GM12878 (cell line): ENCODE measurements at regions not wholly inside any gene's neighbourhood (a gene's known extent, or its start where the extent isn't known, plus 50 kb on each side); places are given as distances from the start of the nearest gene placed in this dataset.

Experiments used
- ATAC-seq: fragments of 200-7000 bp; cut with Tn5 transposase; 3 replicates; pipeline ENCODE4 v1.9.1; 2020; ENCODE audit warnings: mild to moderate bottlenecking, moderate library complexity
- BruUV-seq: library from RNA; stranded (reverse); fragments of 400-500 nt; replicated peaks from 2 replicates; lab custom pipeline; 2021; lab: Mats Ljungman, UMichigan
- CTCF ChIA-PET: fragments of 300-600 bp; sonication (Branson Sonifier 250); formaldehyde crosslinking; extraction: SDS; loops from one replicate; lab custom pipeline; 2021; ENCODE audit warnings: inconsistent platforms; lab: Yijun Ruan, JAX
- POLR2A ChIA-PET: fragments of 350-600 bp; formaldehyde crosslinking; extraction: SDS; loops from one replicate; lab custom pipeline; 2021; ENCODE audit warnings: inconsistent platforms; lab: Charles Lee
- RAD21 ChIA-PET: fragments of 300-600 bp; sonication (Branson Sonifier 250); formaldehyde crosslinking; loops from one replicate; lab custom pipeline; 2023; ENCODE audit warnings: antibody characterized with exemption; ENCODE audit not compliant: unreplicated experiment; lab: Charles Lee
- SMC1A ChIA-PET: fragments of 300-600 bp; sonication (Branson Sonifier 250); formaldehyde crosslinking; loops from one replicate; lab custom pipeline; 2023; ENCODE audit not compliant: unreplicated experiment, uncharacterized antibody; lab: Charles Lee
- DNase-seq: peaks from one replicate; pipeline ENCODE4 v3.0.0-alpha.2; 2011; ENCODE audit warnings: low read depth, low spot score
- FAIRE-seq: peaks from 3 replicates; lab custom pipeline; 2011; peaks lifted over from hg19 to GRCh38; lab: Jason Lieb, UNC
- H2AFZ ChIP-seq: 2 replicates; pipeline ENCODE4 v1.6.0; 2011; ENCODE audit warnings: low read depth, low read length, control low read depth; ENCODE audit not compliant: control insufficient read depth
- H3K27ac ChIP-seq: 2 replicates; pipeline ENCODE4 v1.5.1; 2011; ENCODE audit warnings: control low read depth; ENCODE audit not compliant: control insufficient read depth, insufficient read depth
- H3K27me3 ChIP-seq, 2 experiments: replicated peaks in 1 of 2; 2 replicates each; pipeline versions ENCODE4 v1.6.0 to v1.6.1; 2011; ENCODE audit warnings: low read length in 1 of 2; ENCODE audit not compliant: control insufficient read depth in 2 of 2, insufficient read depth in 2 of 2
- H3K36me3 ChIP-seq, 2 experiments: 2 replicates each; pipeline ENCODE4 v1.5.1; 2011; ENCODE audit warnings: low read length in 1 of 2; ENCODE audit not compliant: control insufficient read depth in 2 of 2, insufficient read depth in 2 of 2
- H3K4me1 ChIP-seq: 2 replicates; pipeline ENCODE4 v1.6.1; 2011; ENCODE audit warnings: mild to moderate bottlenecking, low read length, moderate library complexity, mixed read lengths; ENCODE audit not compliant: control insufficient read depth, insufficient read depth
- H3K4me2 ChIP-seq: 2 replicates; pipeline ENCODE4 v1.6.0; 2011; ENCODE audit warnings: control low read depth; ENCODE audit not compliant: control insufficient read depth, insufficient read depth
- H3K4me3 ChIP-seq: fragments of 200-600 bp; sonication (generic); 2 replicates; pipeline ENCODE4 v1.5.1; 2016
- H3K79me2 ChIP-seq: 2 replicates; pipeline ENCODE4 v1.6.0; 2011; ENCODE audit warnings: low read length; ENCODE audit not compliant: control insufficient read depth, insufficient read depth
- H3K9ac ChIP-seq: 2 replicates; pipeline ENCODE4 v1.8.0; 2011; ENCODE audit warnings: low read length, control low read depth, mixed read lengths; ENCODE audit not compliant: control insufficient read depth, insufficient read depth
- H3K9me3 ChIP-seq: replicated peaks from 3 replicates; pipeline ENCODE4 v1.5.1; 2011; ENCODE audit warnings: mild to moderate bottlenecking, low read length; ENCODE audit not compliant: control insufficient read depth, insufficient read depth
- H4K20me1 ChIP-seq: 2 replicates; pipeline ENCODE4 v1.6.0; 2011; ENCODE audit not compliant: control insufficient read depth, insufficient read depth
- LARP7 ChIP-seq: fragments of 450-650 bp; IDR thresholded peaks from 2 replicates; pipeline ENCODE4 v1.6.1; 2017; ENCODE audit warnings: mild to moderate bottlenecking
- MEF2A ChIP-seq: IDR thresholded peaks from 2 replicates; pipeline ENCODE4 v1.6.1; 2011; ENCODE audit warnings: low read depth, mild to moderate bottlenecking, low read length, moderate library complexity; ENCODE audit not compliant: insufficient read depth
- RBBP5 ChIP-seq: fragments of 200-600 bp; sonication (generic); conservative IDR thresholded peaks from 2 replicates; pipeline ENCODE4 v1.6.1; 2016
- TCF12 ChIP-seq: IDR thresholded peaks from 2 replicates; pipeline ENCODE4 v1.6.1; 2011; ENCODE audit warnings: low read depth, mild to moderate bottlenecking, low read length
- TCF7 ChIP-seq: IDR thresholded peaks from 2 replicates; pipeline ENCODE4 v1.6.1; 2014; ENCODE audit warnings: antibody characterized with exemption, borderline replicate concordance
- ZBTB11 ChIP-seq: fragments of 450-650 bp; formaldehyde crosslinking; IDR thresholded peaks from 2 replicates; pipeline ENCODE4 v1.5.0; 2022; ENCODE audit warnings: mild to moderate bottlenecking, missing genetic modification characterization
- ZBTB40 ChIP-seq: fragments of 450-650 bp; IDR thresholded peaks from 2 replicates; pipeline ENCODE4 v1.6.1; 2016; ENCODE audit warnings: mild to moderate bottlenecking, moderate library complexity, borderline replicate concordance
- ZZZ3 ChIP-seq: IDR thresholded peaks from 2 replicates; pipeline ENCODE4 v1.6.1; 2011; ENCODE audit warnings: low read depth; ENCODE audit not compliant: control insufficient read depth, insufficient read length
- WGBS: methylation state at CpG from one replicate; pipeline ENCODE4 v1.1.6; 2016; ENCODE audit warnings: low lambda C conversion rate; ENCODE audit not compliant: insufficient replicate concordance, insufficient coverage; ENCODE audit errors: missing lambda C conversion rate; 5-methylcytosine and 5-hydroxymethylcytosine counted together
- in situ Hi-C: fragments of 300-500 bp; cut with MboI; formaldehyde crosslinking; loops from 9 replicates; pipeline ENCODE4 v1.14.3; 2018; ENCODE audit warnings: mixed read lengths
- intact Hi-C: fragments of 100-400 bp; cut with micrococcal nuclease; formaldehyde crosslinking; loops from one replicate; pipeline ENCODE4 v1.14.2; 2022; ENCODE audit not compliant: unreplicated experiment
- TF ChIP-seq, protein P1 (sequence below), 3 experiments: IDR thresholded peaks in 2 of 3; conservative IDR thresholded peaks in 1 of 3; 2 replicates each; pipeline ENCODE4 v1.5.1; 2011; ENCODE audit warnings: low read depth in 3 of 3, low read length in 3 of 3, mild to moderate bottlenecking in 3 of 3, control low read depth in 2 of 3, moderate library complexity in 2 of 3, inconsistent platforms in 1 of 3, mixed read lengths in 1 of 3; ENCODE audit not compliant: control insufficient read depth in 2 of 3, insufficient read depth in 1 of 3; ENCODE audit errors: extremely low read depth in 1 of 3
- TF ChIP-seq, protein P2 (sequence below): IDR thresholded peaks from 2 replicates; pipeline ENCODE4 v1.6.1; 2012; ENCODE audit warnings: improper control_type of control experiment, low read depth, low read length; ENCODE audit not compliant: insufficient replicate concordance

DNA sequence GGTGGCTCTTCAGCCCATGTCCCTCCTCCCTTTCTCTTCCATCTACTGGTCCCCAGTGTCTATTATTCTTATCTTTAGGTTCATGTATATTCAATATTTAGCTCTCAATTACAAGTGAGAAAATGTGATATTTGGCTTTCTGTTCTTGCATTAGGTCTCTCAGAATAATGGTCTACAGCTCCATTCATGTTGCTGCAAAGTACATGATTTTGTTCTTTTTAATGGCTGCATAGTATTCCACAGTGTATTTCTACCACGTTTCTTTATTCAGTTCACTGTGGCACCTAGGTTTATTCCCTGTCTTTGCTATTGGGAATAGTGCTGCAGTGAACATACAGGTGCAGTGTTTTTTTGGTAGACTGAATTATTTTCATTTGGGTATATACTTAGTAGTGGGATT, 1308.8 kb downstream of the EFNA5 start:
- BruUV-seq, result no TSS peak
- in situ Hi-C loops (no loop called here), intact Hi-C loops (no loop called here)
- no peak overlapping the region for H3K27ac ChIP-seq
- H3K36me3 ChIP-seq, result no peaks in the 10 kb centered on the region
- DNase-seq, result no peak
- no peak overlapping the region for H3K9ac ChIP-seq
- no peak overlapping the region for H2AFZ ChIP-seq
- H3K4me2 ChIP-seq, result no peak overlapping the region
- H3K27me3 ChIP-seq, result no peaks in the 10 kb centered on the region
- H3K79me2 ChIP-seq, result no peaks in the 10 kb centered on the region
- CTCF ChIA-PET, result no interaction called here
- no peaks in the 10 kb centered on the region for H3K9me3 ChIP-seq
- H3K4me3 ChIP-seq, result no peak overlapping the region
- RAD21 ChIA-PET, result no interaction called here
- SMC1A ChIA-PET, result no interaction called here
- FAIRE-seq, result no peak
- 0% methylated on average over 1 of the region's 1 CpG for WGBS
- no peak for ATAC-seq
- POLR2A ChIA-PET, result no interaction called here
- H3K4me1 ChIP-seq, result no peaks in the 10 kb centered on the region
- H4K20me1 ChIP-seq, result no peaks in the 10 kb centered on the region
- no peak for TF ChIP-seq MEF2A
- TF ChIP-seq, protein P1, sequence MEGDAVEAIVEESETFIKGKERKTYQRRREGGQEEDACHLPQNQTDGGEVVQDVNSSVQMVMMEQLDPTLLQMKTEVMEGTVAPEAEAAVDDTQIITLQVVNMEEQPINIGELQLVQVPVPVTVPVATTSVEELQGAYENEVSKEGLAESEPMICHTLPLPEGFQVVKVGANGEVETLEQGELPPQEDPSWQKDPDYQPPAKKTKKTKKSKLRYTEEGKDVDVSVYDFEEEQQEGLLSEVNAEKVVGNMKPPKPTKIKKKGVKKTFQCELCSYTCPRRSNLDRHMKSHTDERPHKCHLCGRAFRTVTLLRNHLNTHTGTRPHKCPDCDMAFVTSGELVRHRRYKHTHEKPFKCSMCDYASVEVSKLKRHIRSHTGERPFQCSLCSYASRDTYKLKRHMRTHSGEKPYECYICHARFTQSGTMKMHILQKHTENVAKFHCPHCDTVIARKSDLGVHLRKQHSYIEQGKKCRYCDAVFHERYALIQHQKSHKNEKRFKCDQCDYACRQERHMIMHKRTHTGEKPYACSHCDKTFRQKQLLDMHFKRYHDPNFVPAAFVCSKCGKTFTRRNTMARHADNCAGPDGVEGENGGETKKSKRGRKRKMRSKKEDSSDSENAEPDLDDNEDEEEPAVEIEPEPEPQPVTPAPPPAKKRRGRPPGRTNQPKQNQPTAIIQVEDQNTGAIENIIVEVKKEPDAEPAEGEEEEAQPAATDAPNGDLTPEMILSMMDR (IDR thresholded peaks at IDR 0.05 in 2 of 3, conservative IDR thresholded peaks at IDR 0.05 in 1 of 3; ENCODE audit: control insufficient read depth in 2 of 3, extremely low read depth in 1 of 3, insufficient read depth in 1 of 3, low read depth in 3 of 3, low read length in 3 of 3), result no peak
- no peak for TF ChIP-seq LARP7
- TF ChIP-seq RBBP5, result no peak
- no peak for TF ChIP-seq TCF12
- TF ChIP-seq TCF7, result no peak
- no peak for TF ChIP-seq ZZZ3
- no peak for TF ChIP-seq ZBTB11 (CRISPR knock-in tag)
- TF ChIP-seq, protein P2, sequence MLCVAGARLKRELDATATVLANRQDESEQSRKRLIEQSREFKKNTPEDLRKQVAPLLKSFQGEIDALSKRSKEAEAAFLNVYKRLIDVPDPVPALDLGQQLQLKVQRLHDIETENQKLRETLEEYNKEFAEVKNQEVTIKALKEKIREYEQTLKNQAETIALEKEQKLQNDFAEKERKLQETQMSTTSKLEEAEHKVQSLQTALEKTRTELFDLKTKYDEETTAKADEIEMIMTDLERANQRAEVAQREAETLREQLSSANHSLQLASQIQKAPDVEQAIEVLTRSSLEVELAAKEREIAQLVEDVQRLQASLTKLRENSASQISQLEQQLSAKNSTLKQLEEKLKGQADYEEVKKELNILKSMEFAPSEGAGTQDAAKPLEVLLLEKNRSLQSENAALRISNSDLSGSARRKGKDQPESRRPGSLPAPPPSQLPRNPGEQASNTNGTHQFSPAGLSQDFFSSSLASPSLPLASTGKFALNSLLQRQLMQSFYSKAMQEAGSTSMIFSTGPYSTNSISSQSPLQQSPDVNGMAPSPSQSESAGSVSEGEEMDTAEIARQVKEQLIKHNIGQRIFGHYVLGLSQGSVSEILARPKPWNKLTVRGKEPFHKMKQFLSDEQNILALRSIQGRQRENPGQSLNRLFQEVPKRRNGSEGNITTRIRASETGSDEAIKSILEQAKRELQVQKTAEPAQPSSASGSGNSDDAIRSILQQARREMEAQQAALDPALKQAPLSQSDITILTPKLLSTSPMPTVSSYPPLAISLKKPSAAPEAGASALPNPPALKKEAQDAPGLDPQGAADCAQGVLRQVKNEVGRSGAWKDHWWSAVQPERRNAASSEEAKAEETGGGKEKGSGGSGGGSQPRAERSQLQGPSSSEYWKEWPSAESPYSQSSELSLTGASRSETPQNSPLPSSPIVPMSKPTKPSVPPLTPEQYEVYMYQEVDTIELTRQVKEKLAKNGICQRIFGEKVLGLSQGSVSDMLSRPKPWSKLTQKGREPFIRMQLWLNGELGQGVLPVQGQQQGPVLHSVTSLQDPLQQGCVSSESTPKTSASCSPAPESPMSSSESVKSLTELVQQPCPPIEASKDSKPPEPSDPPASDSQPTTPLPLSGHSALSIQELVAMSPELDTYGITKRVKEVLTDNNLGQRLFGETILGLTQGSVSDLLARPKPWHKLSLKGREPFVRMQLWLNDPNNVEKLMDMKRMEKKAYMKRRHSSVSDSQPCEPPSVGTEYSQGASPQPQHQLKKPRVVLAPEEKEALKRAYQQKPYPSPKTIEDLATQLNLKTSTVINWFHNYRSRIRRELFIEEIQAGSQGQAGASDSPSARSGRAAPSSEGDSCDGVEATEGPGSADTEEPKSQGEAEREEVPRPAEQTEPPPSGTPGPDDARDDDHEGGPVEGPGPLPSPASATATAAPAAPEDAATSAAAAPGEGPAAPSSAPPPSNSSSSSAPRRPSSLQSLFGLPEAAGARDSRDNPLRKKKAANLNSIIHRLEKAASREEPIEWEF, result no peak
- no peak for TF ChIP-seq ZBTB40
